C4-2B (cell line): ENCODE measurements at regions not wholly inside any gene's neighbourhood (a gene's known extent, or its start where the extent isn't known, plus 50 kb on each side); places are given as distances from the start of the nearest gene placed in this dataset.

Source experiments
- CTCF ChIP-seq: fragments of 450-650 bp; conservative IDR thresholded peaks from 2 replicates; pipeline ENCODE4 v1.5.1; 2017; ENCODE audit warnings: mild to moderate bottlenecking
- ZFX ChIP-seq: fragments of 450-650 bp; IDR thresholded peaks from 2 replicates; pipeline ENCODE4 v1.6.1; 2017

DNA sequence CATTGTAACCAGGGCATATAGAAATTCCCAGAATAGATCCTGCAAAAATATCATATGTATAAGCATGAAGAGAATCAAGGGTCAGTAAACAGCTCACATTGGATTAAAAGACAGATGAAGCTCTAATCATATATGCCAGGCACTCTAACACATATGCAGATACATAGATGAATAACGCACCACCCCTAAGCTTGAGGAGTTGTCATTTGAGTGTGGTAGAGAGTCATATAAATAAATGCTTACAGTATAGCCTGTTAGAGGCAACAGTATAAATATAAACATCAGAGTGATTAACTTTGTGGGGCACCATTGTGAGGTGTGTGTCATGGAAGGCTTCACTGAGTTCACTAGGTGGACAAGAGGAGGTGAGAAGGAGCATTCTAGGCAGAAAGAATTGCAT, 346.7 kb upstream of the PRICKLE1 start:
- TF ChIP-seq CTCF, result no peak
- no peak for TF ChIP-seq ZFX
